ENCODE measurements at regions not wholly inside any gene's neighbourhood (a gene's known extent, or its start where the extent isn't known, plus 50 kb on each side); places are given as distances from the start of the nearest gene placed in this dataset.

DNA sequence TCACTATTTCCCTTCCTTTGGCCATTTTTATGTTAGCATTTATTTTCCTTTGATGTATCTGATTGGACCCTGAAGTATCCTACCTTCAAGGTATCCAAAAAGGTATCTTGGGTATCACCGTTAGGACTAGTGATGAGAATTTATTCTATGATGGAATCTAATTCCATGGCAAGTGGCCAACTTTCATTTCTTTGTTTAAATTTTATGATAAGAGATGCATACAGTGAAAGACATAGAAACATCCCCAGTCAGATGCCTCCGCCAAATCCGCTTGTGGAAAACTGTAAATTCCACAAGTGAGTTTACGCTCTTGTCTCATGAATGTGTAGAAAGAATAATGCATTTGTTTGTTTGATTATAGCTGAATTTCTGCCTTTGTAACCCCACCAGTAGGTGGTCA is 153.7 kb upstream of the NR2F2 start:
- Mint-ChIP-seq H3K27ac (no peak overlapping the region), H3K36me3 (ENCODE audit: low read depth) (no peaks in the 10 kb centered on the region), H3K4me1 (ENCODE audit: low read depth) (no peaks in the 10 kb centered on the region), H3K27me3 (peaks cover 3% of the 10 kb centered on the region), H3K9me3 (no peaks in the 10 kb centered on the region), H3K4me3 (no peak overlapping the region)
- POLR2A ChIA-PET: no interaction called here
- intact Hi-C loops (cut with micrococcal nuclease): no loop called here
- ATAC-seq (no peak), DNase-seq (no peak)
- no peak for TF ChIP-seq CTCF (IDR thresholded peaks at IDR 0.05)
- CTCF ChIA-PET: interaction anchor here (0.7 kb wide), 1 partner anchor 552 kb away, joined by 3 read pairs; no protein-coding TSS in a partner anchor

DNA sequence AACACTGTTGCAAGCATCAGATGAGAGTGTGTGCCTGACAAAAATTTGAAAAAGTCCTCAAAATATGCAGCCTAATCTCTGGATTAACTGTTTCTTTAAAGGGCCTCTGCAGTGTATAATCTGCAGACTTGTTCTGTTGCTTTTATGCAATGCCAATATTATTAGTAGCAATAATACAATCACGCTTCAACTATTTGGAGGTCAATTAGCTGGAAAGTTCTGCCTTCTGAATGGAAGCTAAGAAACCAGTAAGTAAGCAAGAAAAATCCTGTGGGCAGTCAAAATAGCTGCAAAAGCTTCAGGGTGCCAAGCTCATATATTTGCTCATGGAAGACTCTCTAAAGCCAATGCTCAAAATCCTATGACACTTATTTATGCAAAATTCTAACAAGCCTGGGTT is 153.2 kb upstream of the NR2F2 start:
- intact Hi-C loops (cut with micrococcal nuclease): no loop called here
- POLR2A ChIA-PET: no interaction called here
- Mint-ChIP-seq H3K4me3 (no peak overlapping the region), H3K27ac (no peak overlapping the region), H3K4me1 (ENCODE audit: low read depth) (no peaks in the 10 kb centered on the region), H3K27me3 (peaks cover 3% of the 10 kb centered on the region), H3K9me3 (no peaks in the 10 kb centered on the region), H3K36me3 (ENCODE audit: low read depth) (no peaks in the 10 kb centered on the region)
- TF ChIP-seq CTCF (IDR thresholded peaks at IDR 0.05): no peak
- CTCF ChIA-PET: interaction anchor here (0.7 kb wide), 1 partner anchor 552 kb away, joined by 3 read pairs; no protein-coding TSS in a partner anchor
- ATAC-seq (no peak), DNase-seq (no peak)

DNA sequence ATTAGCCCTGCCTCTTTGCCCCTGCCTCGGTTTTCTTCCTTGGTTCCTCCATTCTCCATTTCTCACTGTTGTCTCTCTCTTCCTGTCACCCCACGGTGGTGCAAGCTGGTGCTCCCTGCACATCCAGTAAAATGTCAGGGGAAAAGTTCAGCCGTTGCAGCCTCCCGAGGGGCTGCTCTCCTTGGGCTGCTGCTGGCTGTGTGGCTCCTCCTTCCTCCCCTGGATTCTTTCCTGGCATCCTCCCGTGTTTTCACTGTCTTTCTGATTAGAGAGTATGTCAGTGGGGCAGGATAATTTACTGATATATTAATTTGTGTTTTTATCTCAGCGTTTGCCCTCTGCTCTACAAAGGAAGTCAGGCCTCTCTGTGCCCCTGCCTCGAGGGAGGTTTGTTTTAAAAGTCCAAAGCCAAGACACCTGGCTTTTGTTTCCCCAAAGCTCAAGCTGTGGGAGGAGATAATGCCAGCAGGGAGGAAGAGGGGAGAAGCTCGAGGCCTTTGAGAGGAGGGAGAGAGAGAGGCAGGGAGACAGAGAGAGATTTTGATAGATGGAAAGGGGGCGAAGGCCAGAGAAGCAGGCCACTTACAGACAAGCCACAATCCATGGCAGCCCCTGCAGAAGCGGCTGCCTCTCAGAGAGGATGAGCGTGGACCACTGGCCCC is 150.3 kb upstream of the NR2F2 start:
- DNase-seq (no peak), ATAC-seq (no peak)
- intact Hi-C loops (cut with micrococcal nuclease): no loop called here
- H3K4me1 Mint-ChIP-seq (ENCODE audit: low read depth): no peaks in the 10 kb centered on the region
- POLR2A ChIA-PET: no interaction called here
- H3K4me3 Mint-ChIP-seq: no peak overlapping the region
- H3K27me3 Mint-ChIP-seq: no peaks in the 10 kb centered on the region
- TF ChIP-seq CTCF (IDR thresholded peaks at IDR 0.05): no peak
- CTCF ChIA-PET: no interaction called here
- H3K36me3 Mint-ChIP-seq (ENCODE audit: low read depth): no peaks in the 10 kb centered on the region
- H3K9me3 Mint-ChIP-seq: no peaks in the 10 kb centered on the region
- H3K27ac Mint-ChIP-seq: no peak overlapping the region

DNA sequence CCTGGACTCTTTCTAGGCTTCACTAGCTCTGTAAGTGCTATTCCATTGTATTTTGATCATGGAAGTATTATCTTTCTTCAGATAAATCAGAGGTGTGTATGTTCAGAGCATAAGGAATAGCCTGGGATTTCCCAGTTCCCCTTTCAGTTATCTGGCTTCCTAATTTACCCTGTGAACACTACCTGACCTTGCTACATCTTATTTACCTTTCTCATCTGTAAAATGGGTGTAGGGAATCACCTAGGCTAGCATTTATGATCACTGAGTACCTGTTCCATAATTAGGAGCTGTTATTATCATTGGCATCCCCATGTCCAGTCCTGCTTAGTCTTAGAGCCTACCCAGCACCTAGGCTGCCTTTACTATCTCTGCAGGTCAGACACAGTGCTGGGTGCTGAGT is 149.3 kb upstream of the NR2F2 start:
- H3K27me3 Mint-ChIP-seq: no peaks in the 10 kb centered on the region
- ATAC-seq: no peak
- no peaks in the 10 kb centered on the region for H3K36me3 Mint-ChIP-seq (ENCODE audit: low read depth)
- H3K4me1 Mint-ChIP-seq (ENCODE audit: low read depth): no peaks in the 10 kb centered on the region
- POLR2A ChIA-PET: no interaction called here
- intact Hi-C loops (cut with micrococcal nuclease): no loop called here
- no peak for TF ChIP-seq CTCF (IDR thresholded peaks at IDR 0.05)
- no peaks in the 10 kb centered on the region for H3K9me3 Mint-ChIP-seq
- H3K4me3 Mint-ChIP-seq: no peak overlapping the region
- no peak overlapping the region for H3K27ac Mint-ChIP-seq
- DNase-seq: no peak
- CTCF ChIA-PET: no interaction called here

GRCh38 chr15:96181873-96182301 is 148.6 kb upstream of the NR2F2 start:
- TF ChIP-seq CTCF (IDR thresholded peaks at IDR 0.05): no peak
- Mint-ChIP-seq H3K27ac (no peak overlapping the region), H3K27me3 (no peaks in the 10 kb centered on the region), H3K4me1 (ENCODE audit: low read depth) (no peaks in the 10 kb centered on the region), H3K36me3 (ENCODE audit: low read depth) (no peaks in the 10 kb centered on the region), H3K4me3 (no peak overlapping the region), H3K9me3 (no peaks in the 10 kb centered on the region)
- intact Hi-C loops (cut with micrococcal nuclease): no loop called here
- DNase-seq (no peak), ATAC-seq (no peak)
- CTCF ChIA-PET: no interaction called here
- POLR2A ChIA-PET: no interaction called here

All from activated CD8-positive, alpha-beta T cell treated with anti-CD3 and anti-CD28 coated beads for 36 hours (primary cell).